ENCODE measurements at regions not wholly inside any gene's neighbourhood (a gene's known extent, or its start where the extent isn't known, plus 50 kb on each side); places are given as distances from the start of the nearest gene placed in this dataset.

DNA sequence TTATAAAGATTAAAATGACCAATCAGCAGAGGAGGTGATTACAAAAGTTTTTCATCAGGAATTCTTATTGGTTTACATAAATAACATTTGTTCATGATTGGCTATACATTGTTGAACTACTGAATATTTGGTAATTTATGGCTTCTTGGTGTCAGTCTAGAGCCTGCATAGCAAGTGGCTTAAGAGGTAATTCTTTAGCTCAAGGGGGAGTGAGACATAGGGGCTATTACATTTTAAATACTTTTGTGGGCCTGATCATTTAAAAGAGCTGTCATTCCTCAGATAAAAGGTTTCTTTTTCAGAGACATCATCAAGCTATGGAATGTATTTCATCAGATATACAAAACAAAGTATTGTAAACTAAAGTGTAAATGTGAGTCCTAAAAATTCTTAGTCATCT is 373.8 kb downstream of the EPHA4 start:
- no peak for TF ChIP-seq CTCF (IDR thresholded peaks at IDR 0.05)
- no peak for TF ChIP-seq ZFX (IDR thresholded peaks at IDR 0.05; ENCODE audit: borderline replicate concordance)

Data from 22Rv1 (cell line).